Activated CD4-positive, alpha-beta T cell treated with anti-CD3 and anti-CD28 coated beads, Interleukin-2, amount 10 ng/mL, durations not matched to agents 7 days and 5 days (primary cell): ENCODE measurements at regions not wholly inside any gene's neighbourhood (a gene's known extent, or its start where the extent isn't known, plus 50 kb on each side); places are given as distances from the start of the nearest gene placed in this dataset.

Experiments
- CTCF ChIA-PET: fragments of 350-600 bp; sonication (Branson Sonifier 250); formaldehyde crosslinking; loops from one replicate; lab custom pipeline; 2021; ENCODE audit warnings: antibody characterized with exemption; lab: Charles Lee
- POLR2A ChIA-PET: fragments of 350-600 bp; sonication (Branson Sonifier 250); formaldehyde crosslinking; loops from one replicate; lab custom pipeline; 2021; ENCODE audit warnings: antibody characterized with exemption; lab: Charles Lee
- DNase-seq: peaks from one replicate; pipeline ENCODE4 v3.0.0-alpha.2; 2020
- H3K27ac Mint-ChIP-seq: one replicate; pipeline ENCODE4 v1.8.0; 2021; ENCODE audit warnings: mild to moderate bottlenecking, moderate library complexity, mixed read lengths
- H3K27me3 Mint-ChIP-seq: one replicate; pipeline ENCODE4 v1.8.0; 2021; ENCODE audit warnings: mixed read lengths
- H3K36me3 Mint-ChIP-seq: one replicate; pipeline ENCODE4 v1.8.0; 2021; ENCODE audit warnings: low read depth, mixed read lengths
- H3K4me1 Mint-ChIP-seq: one replicate; pipeline ENCODE4 v1.8.0; 2021; ENCODE audit warnings: mixed read lengths
- H3K4me3 Mint-ChIP-seq: one replicate; pipeline ENCODE4 v1.8.0; 2021; ENCODE audit warnings: mild to moderate bottlenecking, moderate library complexity, mixed read lengths
- H3K9me3 Mint-ChIP-seq: one replicate; pipeline ENCODE4 v1.8.0; 2021; ENCODE audit warnings: mixed read lengths

- Mint-ChIP-seq H3K4me1 (no peaks in the 10 kb centered on the region), H3K27me3 (no peaks in the 10 kb centered on the region), H3K9me3 (no peaks in the 10 kb centered on the region), H3K27ac (no peak overlapping the region), H3K36me3 (no peaks in the 10 kb centered on the region), H3K4me3 (no peak overlapping the region)
- DNase-seq: no peak
- POLR2A ChIA-PET: no interaction called here
- CTCF ChIA-PET: no interaction called here
Measured at GRCh38 chr2:104163611-104164130, 690.2 kb upstream of the POU3F3 start.

GRCh38 chr2:104164721-104165252 is 689.1 kb upstream of the POU3F3 start:
- H3K4me1 Mint-ChIP-seq: no peaks in the 10 kb centered on the region

GRCh38 chr2:104177179-104177578 is 676.7 kb upstream of the POU3F3 start:
- H3K27me3 Mint-ChIP-seq: no peaks in the 10 kb centered on the region
- ChIA-PET CTCF (no interaction called here), POLR2A (no interaction called here)
- H3K27ac Mint-ChIP-seq: no peak overlapping the region
- H3K4me1 Mint-ChIP-seq: no peaks in the 10 kb centered on the region
- no peak for DNase-seq
- H3K36me3 Mint-ChIP-seq: no peaks in the 10 kb centered on the region
- H3K4me3 Mint-ChIP-seq: no peak overlapping the region
- peaks cover 13% of the 10 kb centered on the region for H3K9me3 Mint-ChIP-seq

More at GRCh38 chr2:104164721-104165252, 689.1 kb upstream of the POU3F3 start:
- DNase-seq: no peak
- H3K27me3 Mint-ChIP-seq: no peaks in the 10 kb centered on the region
- H3K36me3 Mint-ChIP-seq: no peaks in the 10 kb centered on the region
- ChIA-PET CTCF (no interaction called here), POLR2A (no interaction called here)
- H3K27ac Mint-ChIP-seq: no peak overlapping the region
- no peak overlapping the region for H3K4me3 Mint-ChIP-seq
- no peaks in the 10 kb centered on the region for H3K9me3 Mint-ChIP-seq

GRCh38 chr2:104179644-104180043 is 674.3 kb upstream of the POU3F3 start:
- H3K4me1 Mint-ChIP-seq: no peaks in the 10 kb centered on the region
- CTCF ChIA-PET: no interaction called here
- H3K27ac Mint-ChIP-seq: no peak overlapping the region
- POLR2A ChIA-PET: no interaction called here
- H3K36me3 Mint-ChIP-seq: no peaks in the 10 kb centered on the region
- no peaks in the 10 kb centered on the region for H3K27me3 Mint-ChIP-seq
- peaks cover 16% of the 10 kb centered on the region for H3K9me3 Mint-ChIP-seq
- H3K4me3 Mint-ChIP-seq: no peak overlapping the region
- no peak for DNase-seq

- no peaks in the 10 kb centered on the region for H3K4me1 Mint-ChIP-seq
- ChIA-PET CTCF (no interaction called here), POLR2A (no interaction called here)
- H3K36me3 Mint-ChIP-seq: no peaks in the 10 kb centered on the region
- H3K9me3 Mint-ChIP-seq: no peaks in the 10 kb centered on the region
- no peak for DNase-seq
- H3K4me3 Mint-ChIP-seq: no peak overlapping the region
- H3K27ac Mint-ChIP-seq: no peak overlapping the region
- no peaks in the 10 kb centered on the region for H3K27me3 Mint-ChIP-seq
Measured at GRCh38 chr2:104200533-104201168, 653.3 kb upstream of the POU3F3 start.

- POLR2A ChIA-PET: no interaction called here
- Mint-ChIP-seq H3K9me3 (peaks cover 2% of the 10 kb centered on the region), H3K4me3 (no peak overlapping the region)
Measured at GRCh38 chr2:104213758-104214157, 640.2 kb upstream of the POU3F3 start.

GRCh38 chr2:104215269-104216161 is 638.4 kb upstream of the POU3F3 start:
- POLR2A ChIA-PET: interaction anchor here (0.7 kb wide), 1 partner anchor 13 kb away, joined by 3 read pairs; no protein-coding TSS in a partner anchor
- no peak for DNase-seq
- CTCF ChIA-PET: no interaction called here
- Mint-ChIP-seq H3K27me3 (no peaks in the 10 kb centered on the region), H3K4me1 (no peaks in the 10 kb centered on the region), H3K36me3 (no peaks in the 10 kb centered on the region), H3K4me3 (no peak overlapping the region), H3K9me3 (peaks cover 2% of the 10 kb centered on the region), H3K27ac (no peak overlapping the region)

More at GRCh38 chr2:104213758-104214157, 640.2 kb upstream of the POU3F3 start:
- H3K36me3 Mint-ChIP-seq: no peaks in the 10 kb centered on the region
- DNase-seq: no peak
- H3K27ac Mint-ChIP-seq: no peak overlapping the region
- no peaks in the 10 kb centered on the region for H3K27me3 Mint-ChIP-seq
- CTCF ChIA-PET: no interaction called here
- no peaks in the 10 kb centered on the region for H3K4me1 Mint-ChIP-seq

GRCh38 chr2:104233591-104233990 is 620.3 kb upstream of the POU3F3 start:
- CTCF ChIA-PET: no interaction called here
- Mint-ChIP-seq H3K4me1 (no peaks in the 10 kb centered on the region), H3K27ac (no peak overlapping the region), H3K27me3 (no peaks in the 10 kb centered on the region), H3K4me3 (no peak overlapping the region), H3K36me3 (no peaks in the 10 kb centered on the region), H3K9me3 (peaks cover 5% of the 10 kb centered on the region)
- no peak for DNase-seq
- POLR2A ChIA-PET: no interaction called here

- H3K27me3 Mint-ChIP-seq: no peaks in the 10 kb centered on the region
- H3K27ac Mint-ChIP-seq: no peak overlapping the region
- no peak for DNase-seq
- no peak overlapping the region for H3K4me3 Mint-ChIP-seq
- ChIA-PET CTCF (no interaction called here), POLR2A (no interaction called here)
- peaks cover 4% of the 10 kb centered on the region for H3K9me3 Mint-ChIP-seq
- H3K4me1 Mint-ChIP-seq: no peaks in the 10 kb centered on the region
- no peaks in the 10 kb centered on the region for H3K36me3 Mint-ChIP-seq
Measured at GRCh38 chr2:104236491-104236890, 617.4 kb upstream of the POU3F3 start.

GRCh38 chr2:104240984-104241383 is 612.9 kb upstream of the POU3F3 start:
- Mint-ChIP-seq H3K27ac (no peak overlapping the region), H3K27me3 (no peaks in the 10 kb centered on the region), H3K4me1 (no peaks in the 10 kb centered on the region), H3K36me3 (no peaks in the 10 kb centered on the region), H3K9me3 (peaks cover 4% of the 10 kb centered on the region), H3K4me3 (no peak overlapping the region)
- POLR2A ChIA-PET: no interaction called here
- CTCF ChIA-PET: no interaction called here
- DNase-seq: no peak

- no peak overlapping the region for H3K4me3 Mint-ChIP-seq
- H3K9me3 Mint-ChIP-seq: no peaks in the 10 kb centered on the region
- ChIA-PET POLR2A (no interaction called here), CTCF (no interaction called here)
- DNase-seq: no peak
- H3K36me3 Mint-ChIP-seq: no peaks in the 10 kb centered on the region
- no peak overlapping the region for H3K27ac Mint-ChIP-seq
- H3K4me1 Mint-ChIP-seq: no peaks in the 10 kb centered on the region
- H3K27me3 Mint-ChIP-seq: no peaks in the 10 kb centered on the region
Measured at GRCh38 chr2:104249629-104250028, 604.3 kb upstream of the POU3F3 start.

GRCh38 chr2:104250635-104251034 is 603.3 kb upstream of the POU3F3 start:
- H3K36me3 Mint-ChIP-seq: no peaks in the 10 kb centered on the region
- H3K27ac Mint-ChIP-seq: no peak overlapping the region
- no peaks in the 10 kb centered on the region for H3K27me3 Mint-ChIP-seq
- ChIA-PET CTCF (interaction anchor here (0.6 kb wide), 1 partner anchor 29 kb away, joined by 3 read pairs; no protein-coding TSS in a partner anchor), POLR2A (no interaction called here)
- no peaks in the 10 kb centered on the region for H3K9me3 Mint-ChIP-seq
- no peaks in the 10 kb centered on the region for H3K4me1 Mint-ChIP-seq
- no peak for DNase-seq
- H3K4me3 Mint-ChIP-seq: no peak overlapping the region

GRCh38 chr2:104254017-104254416 is 599.9 kb upstream of the POU3F3 start:
- H3K27me3 Mint-ChIP-seq: no peaks in the 10 kb centered on the region
- H3K4me3 Mint-ChIP-seq: no peak overlapping the region
- CTCF ChIA-PET: no interaction called here
- no peaks in the 10 kb centered on the region for H3K36me3 Mint-ChIP-seq
- peaks cover 3% of the 10 kb centered on the region for H3K9me3 Mint-ChIP-seq
- H3K4me1 Mint-ChIP-seq: no peaks in the 10 kb centered on the region
- DNase-seq: no peak
- POLR2A ChIA-PET: no interaction called here
- H3K27ac Mint-ChIP-seq: no peak overlapping the region
